DND-41 (cell line): ENCODE measurements at regions not wholly inside any gene's neighbourhood (a gene's known extent, or its start where the extent isn't known, plus 50 kb on each side); places are given as distances from the start of the nearest gene placed in this dataset.

Experiments
- ATAC-seq: fragments of 200-7000 bp; cut with Tn5 transposase; 3 replicates; pipeline ENCODE4 v1.9.1; 2021; ENCODE audit warnings: low read depth; ENCODE audit not compliant: insufficient read depth
- DNase-seq: peaks from one replicate; pipeline ENCODE4 v3.0.0-alpha.2; 2020
- H2AFZ ChIP-seq: 2 replicates; pipeline ENCODE4 v1.6.0; 2012; ENCODE audit warnings: low read depth, low read length
- H3K27ac ChIP-seq: 2 replicates; pipeline ENCODE4 v1.5.1; 2012; ENCODE audit warnings: low read length, inconsistent platforms
- H3K27me3 ChIP-seq: fragments of 200-600 bp; sonication (generic); 2 replicates; pipeline ENCODE4 v1.6.0; 2012; ENCODE audit warnings: low read length, mild to moderate bottlenecking, inconsistent platforms; ENCODE audit not compliant: insufficient read depth, poor library complexity
- H3K36me3 ChIP-seq: 2 replicates; pipeline ENCODE4 v1.5.1; 2012; ENCODE audit warnings: low read length, inconsistent platforms; ENCODE audit not compliant: insufficient read depth
- H3K4me1 ChIP-seq: 2 replicates; pipeline ENCODE4 v1.5.1; 2012; ENCODE audit warnings: mild to moderate bottlenecking, low read length; ENCODE audit not compliant: insufficient read depth
- H3K4me2 ChIP-seq: 2 replicates; pipeline ENCODE4 v1.6.0; 2012; ENCODE audit warnings: mild to moderate bottlenecking, moderate library complexity, low read length, inconsistent platforms; ENCODE audit not compliant: insufficient read depth
- H3K4me3 ChIP-seq, 2 experiments: fragments of 200-600 bp in 1 of 2; shearing (Covaris generic) in 1 of 2; 2 replicates each; pipeline ENCODE4 v1.5.1; 2012 to 2016; ENCODE audit warnings: inconsistent platforms in 2 of 2, low read length in 2 of 2, mild to moderate bottlenecking in 2 of 2, low read depth in 1 of 2, moderate library complexity in 1 of 2
- H3K79me2 ChIP-seq: 2 replicates; pipeline ENCODE4 v1.6.0; 2012; ENCODE audit warnings: low read length, inconsistent platforms; ENCODE audit not compliant: insufficient read depth
- H3K9ac ChIP-seq: 2 replicates; pipeline ENCODE4 v1.6.0; 2012; ENCODE audit warnings: low read depth, mild to moderate bottlenecking, inconsistent platforms, low read length, moderate library complexity
- H3K9me3 ChIP-seq: 2 replicates; pipeline ENCODE4 v1.5.1; 2012; ENCODE audit warnings: low read length, moderate library complexity, mild to moderate bottlenecking, inconsistent platforms; ENCODE audit not compliant: insufficient read depth, severe bottlenecking
- H4K20me1 ChIP-seq: 2 replicates; pipeline ENCODE4 v1.6.0; 2012; ENCODE audit warnings: low read length; ENCODE audit not compliant: insufficient read depth
- CTCF ChIP-seq: IDR thresholded peaks from 2 replicates; pipeline ENCODE4 v1.5.1; 2012; ENCODE audit warnings: borderline replicate concordance, low read length, moderate library complexity, mild to moderate bottlenecking; ENCODE audit not compliant: poor library complexity, severe bottlenecking; ENCODE audit errors: extremely low read depth
- EZH2 ChIP-seq: IDR thresholded peaks from 3 replicates; pipeline ENCODE4 v1.6.1; 2012; ENCODE audit warnings: borderline replicate concordance, low read depth, mild to moderate bottlenecking, moderate library complexity, low read length, inconsistent platforms; ENCODE audit not compliant: severe bottlenecking

DNA sequence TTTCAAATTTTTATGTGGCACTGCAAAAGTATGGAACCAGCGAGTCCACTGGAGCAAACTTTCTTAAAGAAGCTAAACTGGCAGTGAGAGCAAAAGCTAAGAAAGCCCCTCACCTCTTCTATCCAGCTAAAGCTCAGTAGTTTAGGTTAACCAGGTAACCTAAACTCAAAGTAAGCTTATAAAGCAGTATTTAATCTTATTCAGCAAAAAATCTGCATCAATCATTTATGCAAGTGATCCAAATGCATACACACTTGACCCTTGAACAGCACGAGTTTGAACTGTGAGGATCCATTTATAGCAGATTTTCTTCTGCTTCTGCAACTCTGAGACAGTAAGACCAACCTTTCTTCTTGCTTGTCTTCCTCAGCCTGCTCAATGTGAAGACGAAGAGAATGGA, 363.8 kb upstream of the CDH18 start:
- no peak overlapping the region for H2AFZ ChIP-seq
- no peak overlapping the region for H3K27ac ChIP-seq
- H3K36me3 ChIP-seq: no peaks in the 10 kb centered on the region
- no peaks in the 10 kb centered on the region for H3K79me2 ChIP-seq
- TF ChIP-seq EZH2: no peak
- no peak for TF ChIP-seq CTCF
- DNase-seq: no peak
- H4K20me1 ChIP-seq: no peaks in the 10 kb centered on the region
- no peaks in the 10 kb centered on the region for H3K27me3 ChIP-seq
- no peak overlapping the region for H3K4me2 ChIP-seq
- H3K9ac ChIP-seq: no peak overlapping the region
- ATAC-seq: no peak
- no peak overlapping the region for H3K4me3 ChIP-seq
- no peaks in the 10 kb centered on the region for H3K4me1 ChIP-seq
- H3K9me3 ChIP-seq: peaks cover 10% of the 10 kb centered on the region

DNA sequence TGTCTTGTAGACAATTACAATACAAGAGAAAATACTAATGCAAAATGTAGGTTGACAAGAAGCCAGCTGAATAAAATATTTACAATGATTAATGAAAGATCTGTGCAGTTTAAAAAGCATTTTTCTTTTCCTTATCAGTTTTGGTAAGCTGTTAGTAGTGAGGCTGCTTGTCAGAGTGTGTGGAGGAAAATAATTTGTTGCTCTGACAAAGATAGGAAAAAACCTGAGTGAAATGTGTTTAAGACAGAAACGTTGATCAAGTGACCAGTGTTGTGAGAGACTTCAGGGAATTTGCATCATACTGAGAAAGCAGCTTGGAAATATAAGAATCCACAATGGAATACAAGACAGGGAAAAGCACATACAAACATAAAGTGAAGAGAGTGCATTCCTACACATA, 360.3 kb upstream of the CDH18 start:
- H3K4me2 ChIP-seq: no peak overlapping the region
- H3K79me2 ChIP-seq: no peaks in the 10 kb centered on the region
- peaks cover 12% of the 10 kb centered on the region for H3K9me3 ChIP-seq
- DNase-seq (no peak), ATAC-seq (no peak)
- H3K4me1 ChIP-seq: no peaks in the 10 kb centered on the region
- no peak overlapping the region for H3K4me3 ChIP-seq
- no peak overlapping the region for H3K27ac ChIP-seq
- H3K27me3 ChIP-seq: no peaks in the 10 kb centered on the region
- no peaks in the 10 kb centered on the region for H4K20me1 ChIP-seq
- no peak overlapping the region for H2AFZ ChIP-seq
- no peaks in the 10 kb centered on the region for H3K36me3 ChIP-seq
- TF ChIP-seq EZH2 (no peak), CTCF (no peak)
- H3K9ac ChIP-seq: no peak overlapping the region

- Histone ChIP-seq H3K27ac (no peak overlapping the region), H3K79me2 (no peaks in the 10 kb centered on the region), H4K20me1 (no peaks in the 10 kb centered on the region), H3K4me2 (no peak overlapping the region), H2AFZ (no peak overlapping the region), H3K9me3 (peaks cover 12% of the 10 kb centered on the region), H3K9ac (no peak overlapping the region), H3K36me3 (no peaks in the 10 kb centered on the region), H3K4me1 (no peaks in the 10 kb centered on the region), H3K4me3 (no peak overlapping the region), H3K27me3 (no peaks in the 10 kb centered on the region)
- DNase-seq (no peak), ATAC-seq (no peak)
- TF ChIP-seq CTCF (no peak), EZH2 (no peak)
Measured at GRCh38 chr5:20347334-20347733, 359.3 kb upstream of the CDH18 start.

- no peaks in the 10 kb centered on the region for H3K79me2 ChIP-seq
- H2AFZ ChIP-seq: no peak overlapping the region
- TF ChIP-seq CTCF (no peak), EZH2 (no peak)
- H4K20me1 ChIP-seq: no peaks in the 10 kb centered on the region
- no peaks in the 10 kb centered on the region for H3K4me1 ChIP-seq
- H3K36me3 ChIP-seq: no peaks in the 10 kb centered on the region
- no peaks in the 10 kb centered on the region for H3K27me3 ChIP-seq
- no peaks in the 10 kb centered on the region for H3K9me3 ChIP-seq
- no peak overlapping the region for H3K4me2 ChIP-seq
- DNase-seq: no peak
- no peak overlapping the region for H3K9ac ChIP-seq
- no peak for ATAC-seq
- H3K27ac ChIP-seq: no peak overlapping the region
- H3K4me3 ChIP-seq: no peak overlapping the region
Measured at GRCh38 chr5:20340126-20340525, 352.1 kb upstream of the CDH18 start.
